Medulla oblongata (tissue), 1 donor: ENCODE measurements at regions not wholly inside any gene's neighbourhood (a gene's known extent, or its start where the extent isn't known, plus 50 kb on each side); places are given as distances from the start of the nearest gene placed in this dataset.

Experiments used
- DNase-seq: peaks from one replicate; pipeline ENCODE4 v3.0.0-alpha.2; 2015; ENCODE audit errors: extremely low spot score

GRCh38 chr13:39100996-39101738, 62.9 kb downstream of the NHLRC3 start:
- DNase-seq: no peak

- peak; percentile 77 for DNase-seq
Observed at GRCh38 chr13:39102981-39103490, 64.8 kb downstream of the NHLRC3 start.

DNA sequence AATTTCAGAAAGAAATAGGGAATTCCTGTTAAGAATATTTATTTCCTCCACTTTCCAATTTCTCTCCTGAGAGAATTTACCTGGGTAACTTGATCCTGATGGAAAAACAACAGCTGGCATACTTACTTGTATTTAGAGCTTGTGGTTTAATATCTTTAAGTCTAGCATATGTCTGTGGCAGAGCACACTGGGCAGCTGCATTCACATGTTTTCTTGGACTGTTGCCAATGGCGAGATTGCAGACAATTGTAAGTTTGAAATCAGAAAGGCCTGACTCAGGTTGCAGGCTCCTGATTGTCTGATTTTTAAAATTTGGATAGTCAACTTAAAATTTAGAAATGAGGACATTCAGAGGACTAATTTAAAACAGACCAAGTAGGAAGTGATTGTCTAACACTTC, 66.9 kb downstream of the NHLRC3 start:
- DNase-seq: no peak

GRCh38 chr13:39106216-39107005, 68.2 kb downstream of the NHLRC3 start:
- DNase-seq: no peak

DNA sequence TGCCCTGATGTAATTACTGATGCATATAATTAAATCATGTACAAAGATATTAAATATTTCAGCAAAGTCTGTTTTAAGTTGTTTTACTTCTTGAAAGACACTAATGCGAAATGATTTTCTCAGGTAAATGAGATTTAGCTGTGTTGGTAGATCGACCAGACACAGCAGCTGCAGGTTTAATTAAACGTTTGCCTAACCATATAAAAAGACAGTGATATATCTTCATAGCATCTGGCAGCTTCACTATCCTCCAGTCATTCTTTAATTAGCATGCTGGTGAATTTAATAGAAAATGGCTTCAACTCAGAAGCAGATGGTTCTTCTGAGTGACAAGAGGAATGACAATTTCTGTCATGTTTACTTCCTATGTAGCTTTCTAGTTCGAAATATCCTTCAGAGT, 69.3 kb downstream of the NHLRC3 start:
- no peak for DNase-seq

DNA sequence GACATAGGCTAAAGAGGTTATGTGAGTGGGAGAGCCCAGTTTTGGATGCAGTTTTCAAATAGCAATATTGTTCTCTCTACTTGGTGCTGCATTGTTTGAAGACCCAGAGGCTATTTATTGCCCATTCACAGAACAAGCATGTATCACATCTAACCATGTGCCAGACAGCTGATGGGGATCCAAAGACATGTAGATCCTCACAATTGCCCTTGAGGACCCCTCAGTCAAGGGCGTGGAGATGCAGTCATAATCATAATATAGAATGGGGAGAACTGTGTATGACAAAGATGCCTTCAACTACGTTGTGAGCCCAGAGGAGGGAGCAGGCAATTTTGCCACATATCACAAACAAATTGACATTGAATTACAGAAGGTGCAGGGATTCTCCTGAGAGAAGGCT, 70.5 kb downstream of the NHLRC3 start:
- DNase-seq: no peak

- no peak for DNase-seq
Observed at GRCh38 chr13:39110518-39111097, 72.4 kb downstream of the NHLRC3 start.

GRCh38 chr13:39111145-39111544, 72.9 kb downstream of the NHLRC3 start:
- no peak for DNase-seq

DNA sequence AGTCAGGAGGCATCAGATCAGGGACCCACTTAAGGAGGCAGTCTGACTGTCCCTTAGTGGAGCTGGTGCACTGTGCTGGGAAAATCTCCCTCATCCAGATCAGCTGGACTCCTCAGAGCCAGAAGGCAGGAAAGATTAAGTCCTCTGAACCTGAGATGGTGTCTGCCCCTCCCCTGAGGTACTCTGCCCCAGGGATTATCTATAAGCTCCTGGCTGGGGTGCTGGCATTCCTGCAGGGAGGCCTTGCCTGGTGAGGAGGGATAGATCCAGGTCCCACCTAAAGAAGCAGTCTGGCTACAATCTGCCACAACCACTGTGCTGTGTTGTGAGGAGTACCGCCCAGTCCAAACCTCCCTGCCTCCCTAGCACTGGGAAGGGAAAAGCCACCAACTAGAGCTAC, 81.2 kb downstream of the NHLRC3 start:
- no peak for DNase-seq

GRCh38 chr13:39123578-39123977, 85.3 kb downstream of the NHLRC3 start:
- DNase-seq: no peak

DNA sequence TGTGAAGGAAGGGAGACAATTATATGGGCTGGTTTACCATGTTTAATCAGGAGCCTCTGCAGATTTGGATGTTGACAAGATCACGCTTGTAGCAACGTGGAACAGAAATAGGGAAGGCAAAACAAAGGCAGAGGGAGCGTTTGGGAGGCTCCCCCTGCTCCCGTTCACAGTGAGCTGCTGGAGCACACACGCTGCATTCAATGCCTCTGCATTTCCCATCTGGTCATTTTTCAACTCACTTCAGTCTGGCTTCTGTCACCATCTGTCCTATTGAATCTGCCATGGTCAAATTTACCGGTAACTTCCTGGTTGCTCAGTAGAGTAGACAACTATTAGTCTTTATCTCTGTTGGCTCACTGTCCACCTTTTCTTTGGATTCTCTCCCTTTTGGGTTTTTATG, 91.0 kb downstream of the NHLRC3 start:
- DNase-seq: no peak

GRCh38 chr13:39130301-39130700, 92.0 kb downstream of the NHLRC3 start:
- DNase-seq: no peak

DNA sequence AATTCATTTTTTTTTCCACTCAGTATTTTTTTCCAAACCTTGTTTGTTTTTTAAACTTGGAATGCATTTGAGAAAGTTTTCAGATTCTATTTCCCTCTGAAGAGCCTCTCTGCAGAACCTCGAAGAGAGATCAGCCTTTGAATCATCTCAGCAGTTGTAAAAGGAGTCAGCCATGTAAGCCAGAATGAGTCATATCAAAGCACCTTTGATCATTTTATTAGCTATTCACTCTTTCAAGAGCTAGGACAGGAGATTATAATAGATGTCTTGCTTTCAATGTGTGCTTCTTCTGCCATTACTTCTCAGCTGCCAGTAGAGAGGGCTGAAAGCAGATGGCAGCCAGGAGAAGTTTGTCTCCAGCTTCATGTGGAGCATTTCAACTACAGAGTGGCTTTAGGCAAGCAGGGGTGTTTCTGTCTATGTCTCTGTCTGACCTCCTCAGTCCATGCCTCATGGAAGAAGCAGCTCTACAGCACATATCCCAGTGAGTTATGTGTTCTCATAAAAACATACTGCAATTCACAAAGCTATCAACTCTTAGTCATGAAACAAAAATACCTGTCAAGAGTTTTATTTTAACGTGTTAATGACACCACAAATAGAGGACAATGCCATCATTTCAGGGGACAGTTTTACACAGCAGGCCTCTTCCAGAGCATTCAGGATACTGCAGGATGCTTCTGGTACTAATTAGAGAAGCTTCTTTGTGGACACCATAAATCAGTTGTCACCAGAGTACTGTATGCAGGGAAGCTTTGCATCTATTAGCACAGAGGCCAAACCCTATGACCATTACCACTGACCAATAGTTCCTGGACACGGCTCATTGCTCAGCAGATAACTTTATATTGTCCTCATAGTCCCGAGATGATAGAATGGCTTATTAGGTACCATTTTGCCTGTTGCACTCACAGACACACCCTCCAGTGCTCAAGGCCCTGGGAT, 94.3 kb downstream of the NHLRC3 start:
- no peak for DNase-seq

DNA sequence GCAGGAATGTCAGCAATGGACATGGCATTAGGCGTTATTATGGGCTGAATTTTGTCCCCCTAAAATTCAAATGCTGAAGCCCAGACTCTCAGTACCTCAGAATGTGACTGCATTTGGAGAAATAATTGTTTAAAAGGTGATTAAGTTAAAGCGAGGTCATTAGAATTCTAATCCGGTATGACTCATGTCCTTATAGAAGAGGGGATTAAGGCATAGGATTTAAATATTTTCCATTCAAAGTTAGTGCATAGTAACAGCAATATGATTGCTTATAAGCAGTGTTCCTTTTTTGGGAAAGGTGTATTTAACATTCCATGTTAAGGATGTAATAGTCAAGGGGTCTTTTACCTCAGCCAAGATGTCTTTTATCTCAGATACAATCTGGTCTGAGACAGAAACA, 95.5 kb downstream of the NHLRC3 start:
- no peak for DNase-seq

DNA sequence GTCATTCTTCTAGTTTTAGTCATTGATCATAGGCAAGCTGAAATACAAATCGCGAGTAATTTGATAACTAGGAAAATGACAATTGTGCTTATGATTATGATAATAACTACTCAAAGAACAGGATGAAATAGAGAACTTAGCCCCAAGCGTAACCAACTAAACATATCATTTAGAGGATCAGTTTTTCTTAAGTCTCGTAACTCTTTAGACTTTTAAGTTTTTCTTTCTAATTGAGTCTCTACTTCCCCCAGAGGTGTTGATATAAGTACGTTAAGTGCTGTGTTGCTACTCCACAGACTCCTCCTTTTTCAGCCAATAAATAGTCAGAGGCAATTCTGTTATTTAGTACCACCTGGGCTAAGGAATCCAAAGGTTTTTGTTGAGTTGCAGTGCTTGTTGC, 96.3 kb downstream of the NHLRC3 start:
- DNase-seq: no peak

DNA sequence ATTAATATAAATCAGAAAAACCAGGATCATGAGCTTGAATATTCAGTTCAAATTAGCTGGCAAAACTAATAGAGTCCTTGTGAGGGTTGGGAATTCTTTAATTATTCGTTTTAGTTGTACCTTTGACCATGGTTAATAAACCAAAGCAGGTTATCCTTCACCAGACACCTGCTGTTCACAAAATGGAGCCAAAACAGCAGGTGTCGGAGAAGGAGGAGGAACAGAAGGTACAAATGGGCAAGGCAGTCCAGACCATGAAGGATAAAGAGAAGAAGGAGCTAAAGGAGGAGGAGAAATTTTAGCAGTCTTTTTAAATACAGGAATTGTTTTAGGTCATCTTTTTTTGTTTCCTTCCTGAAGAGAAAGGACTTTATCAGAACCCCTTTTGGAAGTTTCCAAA, 106.1 kb downstream of the NHLRC3 start:
- DNase-seq: no peak

DNA sequence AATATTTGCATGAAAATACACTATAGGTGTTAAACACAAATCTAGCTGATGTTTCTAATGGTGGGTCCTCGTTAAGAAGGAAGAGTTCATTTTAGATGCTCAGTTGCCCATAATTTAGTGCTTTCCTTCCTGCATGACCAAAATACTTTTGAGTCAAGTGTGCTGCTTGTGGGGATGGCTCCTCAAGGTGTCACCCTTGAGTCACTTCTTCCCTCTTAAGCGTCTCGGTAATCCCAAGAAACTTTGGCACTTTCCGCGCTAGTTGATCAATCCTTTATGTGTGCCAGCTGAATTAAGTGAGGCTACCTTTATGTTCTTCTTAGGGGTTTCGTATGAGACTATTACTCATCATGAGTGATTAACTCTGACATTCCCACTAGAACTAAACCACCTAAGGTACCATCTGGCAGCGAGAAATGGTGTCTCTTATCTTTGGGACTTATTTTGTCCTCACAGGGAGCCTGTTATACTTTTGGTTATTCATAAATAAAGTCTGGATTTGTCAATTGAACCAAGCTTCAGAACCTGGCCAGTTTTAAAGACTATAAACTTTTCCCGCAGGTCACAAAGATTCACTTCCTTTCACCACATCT, 106.8 kb downstream of the NHLRC3 start:
- DNase-seq: peak; percentile 85

GRCh38 chr13:39148513-39148961, 110.3 kb downstream of the NHLRC3 start:
- no peak for DNase-seq

DNA sequence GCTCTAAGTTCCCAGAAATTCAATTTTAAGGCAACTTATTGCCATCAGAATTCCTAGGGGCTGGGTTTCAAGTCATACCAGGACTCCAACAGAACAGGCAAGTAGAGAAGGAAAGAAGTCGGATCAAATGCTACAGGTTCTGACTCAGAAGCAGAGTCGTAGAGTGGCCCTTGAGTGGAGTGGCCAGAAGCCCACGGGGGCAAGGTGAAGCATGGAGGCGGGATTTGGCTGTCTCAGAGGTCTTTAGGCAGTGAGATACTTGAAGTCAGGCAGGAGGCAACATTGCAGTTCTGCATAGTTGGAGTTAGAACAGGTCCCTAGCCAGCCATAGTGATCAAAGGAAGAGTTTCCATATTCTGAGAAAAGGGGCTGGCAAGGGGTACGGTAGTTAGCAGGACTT, 111.6 kb downstream of the NHLRC3 start:
- no peak for DNase-seq

GRCh38 chr13:39154041-39154440, 115.8 kb downstream of the NHLRC3 start:
- DNase-seq: no peak

- DNase-seq: no peak
Observed at GRCh38 chr13:39159393-39159792, 121.1 kb downstream of the NHLRC3 start.
